NCI-H2227 (cell line): ENCODE measurements at regions not wholly inside any gene's neighbourhood (a gene's known extent, or its start where the extent isn't known, plus 50 kb on each side); places are given as distances from the start of the nearest gene placed in this dataset.
"Not testable (repeated sequence)": the region's sequence is repeated elsewhere in the genome, so short reads cannot be mapped to it uniquely, and the experiment has no call there.

Source experiments
- DNase-seq: peaks from one replicate; lab custom pipeline; 2025; ENCODE audit not compliant: unreplicated experiment; lab: John Stamatoyannopoulos, UW

DNA sequence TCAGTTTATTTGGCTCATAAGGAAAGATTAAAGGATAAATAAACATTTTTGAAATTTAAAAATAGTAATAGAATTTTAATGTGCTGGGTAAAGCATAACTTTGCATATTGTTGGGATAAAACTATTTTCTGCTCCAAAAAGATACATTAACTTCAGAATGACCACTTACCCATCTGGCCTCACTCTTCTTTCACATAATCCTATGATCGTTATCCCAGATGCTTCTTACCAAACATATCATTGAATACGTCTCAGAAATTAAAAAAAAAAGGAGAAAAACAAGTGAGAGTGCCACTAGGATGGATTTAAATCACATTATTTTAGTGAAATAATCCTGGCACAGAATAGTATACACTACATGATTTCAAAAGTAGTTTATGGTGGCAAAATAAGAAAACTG is 677.5 kb upstream of the ZWINT start:
- DNase-seq = no peak

DNA sequence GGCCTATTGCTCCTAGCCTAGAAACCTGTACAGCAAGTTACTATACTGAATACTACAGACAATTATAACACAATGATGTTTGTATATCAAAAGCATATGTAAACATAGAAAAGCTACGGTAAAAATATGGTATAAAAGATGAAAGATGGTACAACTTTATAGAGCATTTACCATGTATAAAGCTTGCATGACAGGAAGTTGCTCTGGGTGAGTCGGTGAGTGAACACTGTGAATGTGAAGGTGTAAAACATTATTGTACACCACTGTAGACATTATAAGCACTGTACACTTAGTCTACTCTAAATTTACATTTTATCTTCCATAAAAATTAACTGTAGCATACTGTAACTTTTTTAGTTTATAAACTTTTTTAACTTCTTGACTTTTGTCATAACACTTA is 674.3 kb upstream of the ZWINT start:
- no peak for DNase-seq

DNA sequence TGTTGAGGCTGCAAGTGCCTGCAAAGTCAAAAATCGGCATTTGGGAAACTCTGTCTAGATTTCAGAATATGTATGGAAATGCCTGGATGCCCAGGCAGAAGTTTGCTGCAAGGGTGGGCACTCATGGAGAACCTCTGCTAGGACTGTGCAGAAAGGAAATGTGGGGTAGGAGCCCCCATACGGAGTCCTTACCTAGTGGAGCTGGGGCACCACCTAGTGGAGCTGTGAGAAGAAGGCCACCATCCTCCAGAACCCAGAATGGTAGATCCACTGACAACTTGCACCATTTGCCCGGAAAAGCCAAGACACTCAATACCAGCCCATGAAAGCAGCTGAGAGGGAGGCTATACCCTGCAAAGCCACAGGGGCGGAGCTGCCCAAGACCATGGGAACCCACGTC is 671.2 kb upstream of the ZWINT start:
- DNase-seq = not testable (repeated sequence)

DNA sequence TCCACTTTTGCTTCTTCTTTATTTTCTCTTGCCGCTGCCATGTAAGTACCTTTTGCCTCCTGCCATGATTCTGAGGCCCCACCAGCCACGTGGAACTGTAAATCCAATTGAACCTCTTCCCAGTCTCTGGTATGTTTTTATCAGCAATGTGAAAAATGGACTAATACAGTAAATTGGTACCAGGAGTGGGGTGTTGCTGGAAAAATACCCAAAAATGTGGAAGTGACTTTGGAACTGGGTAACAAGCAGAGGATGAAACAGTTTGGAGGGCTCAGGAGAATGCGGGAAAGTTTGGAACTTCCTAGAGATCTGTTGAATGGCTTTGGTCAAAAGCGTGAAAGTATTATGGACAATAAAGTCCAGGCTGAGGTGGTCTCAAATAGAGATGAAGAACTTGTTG is 670.3 kb upstream of the ZWINT start:
- DNase-seq = no peak

DNA sequence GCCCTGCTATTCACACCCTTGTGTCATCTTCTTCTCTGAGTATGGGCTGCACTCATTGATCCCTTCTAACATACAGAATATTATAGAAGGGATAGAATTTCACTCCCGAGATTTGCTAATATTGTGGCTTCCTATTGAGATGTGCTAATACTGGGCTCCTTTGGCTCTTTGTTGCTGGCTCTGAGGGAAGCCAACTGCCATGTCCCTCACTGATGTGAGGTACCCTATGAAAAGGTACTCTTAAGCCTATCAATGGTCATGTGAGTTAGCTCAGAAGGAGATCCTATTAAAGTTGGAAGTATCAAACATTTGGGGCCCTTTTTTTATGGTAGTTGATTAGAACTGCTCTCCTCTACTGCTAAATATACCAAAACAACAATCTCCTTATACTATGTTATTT is 665.2 kb upstream of the ZWINT start:
- no peak for DNase-seq

DNA sequence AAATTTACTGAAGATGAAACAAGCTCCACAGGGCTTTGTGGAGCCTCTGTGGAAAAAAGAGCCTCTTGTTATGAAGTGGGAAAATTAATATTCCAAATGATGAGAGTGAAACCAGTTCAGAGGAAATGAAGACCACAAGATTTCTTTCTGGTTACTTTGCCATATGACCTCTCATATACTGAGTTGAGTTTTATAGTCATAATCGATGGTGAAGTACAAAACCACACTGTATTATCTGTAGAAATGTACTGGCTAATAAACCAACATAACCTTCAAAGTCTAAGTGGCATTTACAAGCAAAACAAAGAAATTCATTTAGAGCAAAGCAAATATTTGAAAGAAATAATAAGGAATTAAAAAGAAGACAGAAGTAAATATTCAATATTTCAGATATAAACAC is 662.6 kb upstream of the ZWINT start:
- no peak for DNase-seq

DNA sequence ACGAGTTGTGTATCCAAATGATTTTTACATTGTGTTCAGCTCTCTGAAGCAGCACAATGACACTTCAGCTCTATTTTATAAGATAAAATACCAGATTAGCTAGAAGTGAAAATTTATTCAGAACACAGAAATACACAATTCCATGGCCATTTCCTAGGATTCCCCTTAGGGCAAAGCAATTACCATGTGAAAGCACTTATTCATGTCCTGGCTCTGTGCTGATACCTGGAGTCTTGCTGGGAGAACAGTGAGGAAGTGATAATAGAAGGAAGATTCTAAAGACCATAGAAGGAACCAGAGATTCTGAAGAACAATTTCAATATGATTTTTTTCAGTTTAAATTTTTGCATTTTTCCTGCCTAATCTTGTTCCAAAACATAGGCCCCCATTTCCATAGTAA is 657.4 kb upstream of the ZWINT start:
- DNase-seq = no peak

DNA sequence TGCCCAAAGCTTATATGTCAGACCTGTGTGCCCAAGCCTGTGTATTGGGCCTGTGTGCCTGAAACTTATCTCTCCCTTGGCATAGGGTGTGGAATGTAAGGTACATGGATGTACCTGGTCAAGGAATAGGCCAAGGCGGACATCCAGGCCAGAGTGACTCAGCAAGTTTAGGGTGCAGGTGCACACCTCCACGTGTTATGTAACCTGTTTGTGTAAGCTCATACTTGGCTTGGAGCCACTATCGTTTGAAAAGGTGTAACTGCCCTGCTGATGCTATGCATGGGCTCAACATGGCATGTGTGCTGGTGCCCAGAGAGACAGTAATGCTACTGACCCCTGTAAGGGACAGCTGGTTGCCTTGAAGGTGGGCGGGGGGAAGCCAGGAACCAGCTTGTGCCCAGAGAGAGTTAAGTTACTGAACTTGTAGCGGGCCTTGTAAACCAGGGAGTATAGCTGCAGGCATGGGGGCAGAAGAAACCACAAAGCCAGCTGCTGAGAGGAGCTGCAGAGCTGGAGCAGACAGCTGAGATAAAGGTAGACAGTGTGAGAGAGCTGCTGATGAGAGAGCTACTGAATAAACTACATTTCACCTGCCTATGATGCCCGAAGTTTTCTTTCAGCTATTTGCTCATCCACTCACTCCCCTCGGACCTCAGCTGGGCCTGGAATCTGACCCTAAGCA is 656.4 kb upstream of the ZWINT start:
- no peak for DNase-seq

DNA sequence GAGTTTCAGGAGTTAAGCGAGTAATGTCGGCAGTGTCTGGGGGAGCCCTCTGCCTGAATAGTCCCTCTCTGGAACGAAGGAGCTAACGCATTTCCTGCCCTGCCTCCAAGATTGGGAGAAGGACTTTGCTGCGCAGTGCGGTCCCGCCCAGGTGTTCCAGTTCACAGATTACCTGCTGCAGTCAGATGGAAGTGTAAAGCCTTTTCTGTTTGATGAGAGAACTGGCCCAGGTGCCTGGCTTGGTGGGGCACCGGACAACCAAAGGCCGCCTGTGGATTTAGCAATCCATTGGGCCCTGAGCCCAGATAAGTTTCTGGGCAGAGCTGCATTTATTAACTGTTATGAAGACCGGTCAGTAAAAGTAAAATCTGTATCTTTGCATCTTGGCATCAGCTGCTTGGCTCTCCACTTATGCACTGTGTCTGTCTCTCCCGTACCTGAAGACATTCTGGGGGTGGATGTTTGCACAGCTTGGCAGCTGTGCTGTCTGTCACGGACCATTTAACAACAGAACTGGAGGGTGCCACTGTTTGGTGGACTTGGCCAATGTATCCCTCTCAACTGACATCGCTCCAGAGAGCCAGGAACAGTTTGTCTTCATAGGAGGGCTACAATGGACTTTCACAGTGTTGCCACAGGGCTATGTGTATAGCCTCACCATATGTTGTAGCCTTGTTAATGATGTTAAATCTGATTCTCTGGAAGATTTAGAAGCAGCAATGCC is 654.7 kb upstream of the ZWINT start:
- no peak for DNase-seq

DNA sequence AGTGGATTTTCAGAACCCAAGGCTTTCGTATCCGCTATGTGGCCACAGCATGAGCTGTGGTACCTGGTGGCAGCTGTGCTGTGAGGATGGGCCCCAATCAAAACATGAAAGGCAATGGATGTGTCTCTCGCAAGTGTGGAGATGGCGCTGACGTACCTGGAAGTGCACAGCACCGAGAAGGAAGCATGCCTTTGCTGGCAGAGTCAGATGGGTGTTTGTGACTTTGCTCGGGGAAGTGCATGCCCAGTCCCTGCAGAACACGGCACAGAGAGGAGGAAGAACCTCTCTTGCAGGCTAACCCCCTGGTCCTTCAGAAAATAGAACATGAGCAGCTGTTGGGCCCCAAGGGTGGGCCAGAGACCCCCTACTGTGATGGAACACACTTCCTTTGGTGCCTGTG is 654.1 kb upstream of the ZWINT start:
- no peak for DNase-seq

DNA sequence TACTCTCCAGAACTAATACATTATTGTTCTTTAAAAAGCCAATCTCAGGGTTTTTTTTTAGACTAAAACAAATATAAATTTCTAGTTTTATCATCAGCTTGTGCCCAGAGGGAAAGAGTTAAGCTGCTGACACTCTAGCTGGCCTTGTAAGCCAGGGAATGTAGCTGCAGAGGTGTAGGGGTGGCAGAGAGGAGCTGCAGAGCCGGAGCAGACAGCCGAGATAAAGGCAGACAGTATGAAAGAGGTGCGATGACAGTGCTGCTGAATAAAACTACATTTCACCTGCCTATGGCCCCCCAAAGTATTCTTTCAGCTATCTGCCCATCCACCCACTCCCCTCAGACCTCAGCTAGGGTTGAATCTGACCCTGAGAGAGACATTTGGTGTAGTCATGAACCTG is 653.7 kb upstream of the ZWINT start:
- DNase-seq = no peak

DNA sequence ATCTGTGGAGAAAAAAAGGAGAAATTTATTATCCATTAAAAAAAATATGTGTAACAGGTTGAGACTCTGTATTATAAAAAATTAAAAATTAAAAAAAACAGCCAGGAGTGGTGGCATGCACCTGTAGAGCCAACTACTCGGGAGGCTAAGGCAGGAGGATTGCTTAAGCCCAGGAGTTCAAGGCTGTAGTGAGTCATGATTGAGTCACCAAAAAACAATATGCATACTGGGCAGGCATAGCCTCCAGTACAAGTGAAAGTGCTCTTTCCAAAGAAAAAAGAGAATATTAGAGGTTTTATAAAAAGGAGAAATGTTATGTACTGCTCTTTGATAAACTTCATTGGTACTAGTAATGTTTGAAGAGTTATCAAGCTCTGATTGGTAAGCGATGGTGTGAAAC is 647.1 kb upstream of the ZWINT start:
- DNase-seq = no peak

DNA sequence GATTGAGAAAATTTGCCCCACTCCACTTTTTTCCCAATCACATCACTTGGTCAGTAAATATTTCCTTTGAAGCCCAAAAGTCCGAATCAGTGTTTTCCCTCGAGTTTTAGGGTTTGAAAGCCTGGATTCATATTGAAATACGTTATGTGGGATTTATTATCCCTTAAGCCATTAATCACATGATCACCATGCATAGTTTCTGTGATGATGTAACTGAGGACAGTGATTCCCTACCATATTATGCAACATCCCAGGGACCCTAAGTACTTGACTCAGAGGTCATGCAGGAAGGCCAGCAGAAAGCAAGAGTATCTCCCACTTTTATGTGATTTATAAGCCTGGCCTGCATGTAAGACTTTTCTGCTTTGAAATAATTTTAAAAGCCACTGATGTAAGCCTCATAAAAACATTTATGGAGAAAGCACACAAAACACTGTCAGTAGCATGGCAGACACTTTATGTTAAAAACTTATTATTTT is 630.6 kb upstream of the ZWINT start:
- DNase-seq = no peak

DNA sequence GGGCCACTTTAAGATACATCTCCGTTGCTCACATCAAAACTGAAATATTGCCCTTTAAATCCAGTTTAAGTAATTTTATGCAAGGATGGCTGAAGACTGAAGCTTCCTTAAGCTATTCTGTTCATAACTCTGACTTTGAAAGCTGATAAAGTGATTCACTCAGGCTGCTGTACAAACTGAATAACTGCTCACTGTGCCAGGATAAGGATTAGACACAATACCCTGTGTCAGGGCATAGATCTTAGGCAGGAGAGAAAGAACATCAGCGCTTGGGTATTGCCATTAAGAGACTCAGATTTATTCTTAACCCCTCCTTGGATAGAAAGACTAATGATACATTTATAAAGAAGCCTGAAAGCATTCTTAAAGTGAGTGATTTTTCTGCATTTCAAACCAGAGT is 614.5 kb upstream of the ZWINT start:
- DNase-seq = no peak

DNA sequence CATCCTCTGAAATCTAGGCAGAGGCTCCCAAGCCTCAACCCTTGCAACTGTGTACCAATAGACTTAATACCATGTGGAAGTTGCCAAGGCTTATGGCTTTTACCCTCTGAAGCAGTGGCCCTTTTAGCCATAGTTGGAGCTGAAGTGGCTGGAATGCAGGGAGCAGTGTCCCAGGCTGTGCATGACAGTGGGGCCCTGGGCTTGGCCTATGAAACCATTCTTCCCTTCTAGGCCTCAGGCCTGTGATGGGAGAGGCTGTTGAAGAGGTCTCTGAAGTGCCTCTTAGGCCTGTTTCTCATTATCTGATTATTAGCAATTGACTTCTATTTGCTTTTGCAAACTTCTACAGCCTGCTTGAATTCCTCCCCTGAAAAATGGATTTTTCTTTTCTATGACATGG is 612.7 kb upstream of the ZWINT start:
- DNase-seq = no peak

DNA sequence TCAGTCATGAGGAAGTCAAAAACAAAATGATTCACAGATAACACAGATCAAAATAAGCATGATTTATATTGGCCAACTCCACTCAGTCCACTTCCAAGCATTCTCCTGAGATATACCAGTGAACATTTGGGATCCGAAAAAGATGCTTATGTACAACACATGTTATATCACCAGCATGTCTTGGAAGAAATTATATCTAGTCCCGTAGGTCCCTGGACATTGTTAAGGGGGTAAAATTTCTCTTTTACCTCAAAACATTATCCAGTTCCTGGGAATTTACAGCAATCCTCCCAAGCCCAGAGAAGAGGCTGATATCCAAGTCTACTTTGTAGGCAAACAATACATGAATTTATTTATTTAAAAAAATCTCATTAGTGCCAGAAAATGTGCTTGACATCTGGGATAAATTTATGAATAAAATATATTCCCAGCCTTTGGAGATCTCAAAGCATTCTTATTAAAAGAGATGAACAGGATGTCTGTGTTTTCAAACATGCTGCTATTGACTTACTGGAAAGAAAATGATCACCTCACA is 582.2 kb upstream of the ZWINT start:
- DNase-seq = no peak

DNA sequence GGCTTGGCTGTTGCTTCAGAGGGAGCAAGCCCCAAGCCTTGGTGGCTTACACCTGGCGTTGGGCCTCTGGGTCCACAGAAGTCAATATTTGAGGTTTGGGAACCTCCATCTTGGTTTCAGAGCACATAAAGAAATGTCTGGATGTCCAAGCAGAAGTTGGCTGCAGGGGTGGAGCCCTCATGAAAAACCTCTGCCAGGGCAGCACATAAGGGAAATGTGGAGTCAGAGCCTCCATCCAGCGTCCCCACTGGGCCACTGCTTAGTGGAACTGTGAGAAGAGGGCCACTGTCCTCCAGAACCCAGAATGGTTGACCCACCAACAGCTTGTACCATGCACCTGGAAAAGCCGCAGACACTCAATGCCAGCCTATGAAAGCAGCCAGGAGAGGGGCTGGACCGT is 573.5 kb upstream of the ZWINT start:
- DNase-seq = no peak

DNA sequence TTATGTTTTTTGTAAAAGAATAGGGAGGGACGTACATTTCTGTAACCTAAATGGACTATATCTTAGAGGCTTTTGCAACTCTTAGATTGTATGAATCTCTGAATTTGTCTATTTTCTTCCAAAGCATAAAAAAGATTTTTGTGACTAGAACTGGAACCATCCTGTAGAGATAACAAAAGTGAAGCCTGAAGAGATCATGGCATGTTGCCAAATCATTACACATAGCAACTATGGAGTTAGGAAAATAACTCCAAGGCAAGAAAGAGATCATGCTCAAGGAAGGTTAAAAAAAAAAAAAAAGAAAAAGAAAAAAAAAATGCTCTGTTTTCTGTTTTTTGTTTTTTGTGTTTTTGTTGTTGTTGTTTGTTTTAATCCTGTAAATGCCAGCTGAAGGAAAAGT is 567.7 kb upstream of the ZWINT start:
- DNase-seq = no peak

DNA sequence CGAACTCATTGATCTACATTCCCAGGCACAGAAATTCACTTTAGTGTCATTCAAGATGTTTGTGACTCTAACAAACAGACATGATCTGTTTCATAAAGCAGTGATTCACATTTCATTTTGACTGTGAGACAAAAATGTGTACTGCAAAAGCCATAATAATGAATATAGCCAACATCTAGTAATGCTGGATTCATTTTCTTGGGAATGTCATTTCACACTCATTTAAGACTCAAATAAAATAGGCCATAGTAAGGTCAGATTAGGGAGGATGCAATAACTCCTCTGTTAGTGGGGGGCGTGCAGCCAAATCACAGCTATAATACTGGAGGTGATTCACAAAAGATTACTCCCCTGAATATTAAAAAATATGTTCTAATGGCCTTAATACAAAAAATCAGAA is 566.6 kb upstream of the ZWINT start:
- DNase-seq = no peak

DNA sequence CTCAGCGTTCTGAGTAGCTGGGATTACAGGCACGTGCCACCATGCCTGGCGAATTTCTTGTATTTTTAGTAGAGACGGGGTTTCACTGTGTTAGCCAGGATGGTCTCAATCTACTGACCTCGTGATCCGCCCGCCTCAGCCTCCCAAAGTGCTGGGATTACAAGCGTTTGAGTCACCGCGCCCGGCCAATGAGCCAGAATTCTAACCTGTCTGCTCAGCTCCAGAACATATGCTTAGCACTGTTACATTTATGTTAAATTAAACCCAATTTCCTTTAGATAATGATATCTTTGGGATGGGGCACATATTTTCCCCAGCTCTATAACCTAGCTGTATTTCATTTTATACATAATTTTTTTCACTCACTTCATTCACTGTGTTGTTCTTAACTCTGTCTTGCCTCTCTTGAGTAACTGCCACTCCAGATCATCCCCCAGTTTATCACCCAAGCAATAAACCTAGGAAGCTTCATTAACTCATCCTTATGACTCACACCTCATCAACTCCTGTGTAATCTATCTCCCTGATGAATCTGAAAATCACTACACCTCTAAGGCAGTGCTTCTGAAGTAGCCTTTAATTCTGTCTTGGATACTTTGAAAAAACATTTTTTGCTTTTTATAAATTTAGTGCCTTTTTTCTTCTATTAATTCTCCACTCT is 559.7 kb upstream of the ZWINT start:
- DNase-seq = no peak

DNA sequence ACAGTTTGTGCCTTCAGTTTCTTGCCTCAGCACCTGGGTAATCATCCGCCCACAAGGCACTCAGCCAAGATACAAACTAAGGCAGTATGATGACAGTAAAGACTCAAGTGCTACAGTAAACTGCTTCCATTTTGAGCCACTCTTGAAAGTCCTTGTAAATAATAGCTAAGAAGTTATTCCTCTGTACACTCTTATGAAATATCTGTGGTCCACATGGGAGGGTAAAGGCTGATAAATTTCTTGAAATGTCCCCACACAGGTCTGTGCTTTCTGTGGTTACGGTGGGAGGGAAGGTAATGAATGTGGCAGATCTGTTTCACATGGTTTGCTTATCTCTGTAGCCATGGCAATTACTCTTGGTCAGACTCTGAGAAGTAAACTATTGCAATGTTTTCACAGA is 551.0 kb upstream of the ZWINT start:
- no peak for DNase-seq

DNA sequence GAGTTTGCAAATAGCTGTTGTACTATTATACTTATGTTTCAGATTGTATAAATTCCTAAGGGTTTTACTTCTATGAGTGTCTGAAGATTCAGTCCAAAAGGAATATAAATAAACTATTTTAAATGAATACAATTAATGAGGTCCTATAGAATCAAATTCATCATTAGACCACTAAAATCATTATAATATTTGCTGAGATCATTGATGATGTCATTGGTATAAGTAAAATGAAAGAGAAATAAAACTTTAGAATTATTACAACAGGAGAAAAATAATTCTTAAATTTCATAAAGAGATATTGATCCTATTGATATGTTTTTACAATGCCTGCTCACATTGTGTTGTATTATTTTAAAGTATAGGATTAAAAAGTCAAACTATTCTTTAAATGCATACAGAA is 544.0 kb upstream of the ZWINT start:
- no peak for DNase-seq
